CD14-positive monocyte (primary cell): ENCODE measurements at regions not wholly inside any gene's neighbourhood (a gene's known extent, or its start where the extent isn't known, plus 50 kb on each side); places are given as distances from the start of the nearest gene placed in this dataset.

ENCODE experiments used
- DNase-seq, 3 donors: peaks; one replicate each; pipeline ENCODE4 v3.0.0-alpha.2; 2011 to 2022
- H2AFZ ChIP-seq: 2 replicates; pipeline ENCODE4 v1.6.0; 2012; ENCODE audit warnings: mild to moderate bottlenecking, low read depth, low read length, inconsistent platforms; ENCODE audit not compliant: insufficient read depth, poor library complexity, severe bottlenecking
- H3K27ac ChIP-seq, 2 donors: 1 replicate in 1 of 2; 2 replicates in 1 of 2; pipeline ENCODE4 v1.5.1; 2012 to 2013; ENCODE audit warnings: low read length in 2 of 2, control low read depth in 1 of 2, inconsistent platforms in 1 of 2, low read depth in 1 of 2, mild to moderate bottlenecking in 1 of 2
- H3K27me3 ChIP-seq, 2 donors: one replicate each; pipeline versions ENCODE4 v1.6.0 to v1.6.1; 2011 to 2013; ENCODE audit warnings: low read length in 2 of 2; ENCODE audit not compliant: control insufficient read depth in 2 of 2, insufficient read depth in 2 of 2
- H3K36me3 ChIP-seq, 2 donors: replicated peaks in 1 of 2; 1 replicate in 1 of 2; 2 replicates in 1 of 2; pipeline versions ENCODE4 v1.5.1 to v1.6.1; 2012 to 2013; ENCODE audit warnings: low read length in 2 of 2, control low read depth in 1 of 2, inconsistent platforms in 1 of 2, mild to moderate bottlenecking in 1 of 2; ENCODE audit not compliant: insufficient read depth in 2 of 2, control insufficient read depth in 1 of 2
- H3K4me1 ChIP-seq, 2 donors: 1 replicate in 1 of 2; 2 replicates in 1 of 2; pipeline versions ENCODE4 v1.5.1 to v1.6.1; 2012 to 2013; ENCODE audit warnings: low read length in 2 of 2, control low read depth in 1 of 2, inconsistent platforms in 1 of 2, mild to moderate bottlenecking in 1 of 2, moderate library complexity in 1 of 2; ENCODE audit not compliant: insufficient read depth in 2 of 2, control insufficient read depth in 1 of 2
- H3K4me2 ChIP-seq: replicated peaks from 2 replicates; pipeline ENCODE3; 2012; ENCODE audit warnings: low read length, moderate library complexity, mild to moderate bottlenecking; ENCODE audit not compliant: poor library complexity, severe bottlenecking; ENCODE audit errors: extremely low read depth
- H3K4me3 ChIP-seq, 3 experiments: fragments of 200-600 bp in 1 of 3; sonication (generic) in 1 of 3; replicated peaks in 1 of 3; 1 replicate in 2 of 3; 2 replicates in 1 of 3; pipeline ENCODE4 v1.5.1; 2011 to 2013; ENCODE audit warnings: low read length in 3 of 3, mild to moderate bottlenecking in 3 of 3, control low read depth in 2 of 3, low read depth in 2 of 3, inconsistent platforms in 1 of 3, moderate library complexity in 1 of 3
- H3K79me2 ChIP-seq: 2 replicates; pipeline ENCODE4 v1.6.0; 2012; ENCODE audit warnings: mild to moderate bottlenecking, control low read depth, inconsistent platforms, low read length, moderate library complexity; ENCODE audit not compliant: insufficient read depth
- H3K9ac ChIP-seq: 2 replicates; pipeline ENCODE4 v1.6.0; 2017; ENCODE audit warnings: low read length, mild to moderate bottlenecking; ENCODE audit not compliant: insufficient read depth, poor library complexity, severe bottlenecking
- H3K9me3 ChIP-seq, 2 donors: replicated peaks in 1 of 2; 1 replicate in 1 of 2; 2 replicates in 1 of 2; pipeline versions ENCODE4 v1.5.1 to v1.6.1; 2012 to 2013; ENCODE audit warnings: low read length in 2 of 2, control low read depth in 1 of 2; ENCODE audit not compliant: control insufficient read depth in 1 of 2, insufficient read depth in 1 of 2
- H4K20me1 ChIP-seq: 2 replicates; pipeline ENCODE4 v1.6.0; 2012; ENCODE audit warnings: mild to moderate bottlenecking, low read length, control low read depth, moderate library complexity; ENCODE audit not compliant: insufficient read depth
- H3K27ac Mint-ChIP-seq, 7 donors: one replicate each; pipeline ENCODE4 v1.8.0; 2020; ENCODE audit warnings: mild to moderate bottlenecking in 7 of 7, mixed read lengths in 7 of 7, moderate library complexity in 6 of 7, inconsistent platforms in 2 of 7
- H3K27me3 Mint-ChIP-seq, 3 donors: one replicate each; pipeline ENCODE4 v1.8.0; 2021 to 2022; ENCODE audit warnings: low read depth in 3 of 3, mild to moderate bottlenecking in 3 of 3, mixed read lengths in 3 of 3, moderate library complexity in 3 of 3, inconsistent platforms in 1 of 3
- H3K36me3 Mint-ChIP-seq, 2 donors: one replicate each; pipeline ENCODE4 v1.8.0; 2020; ENCODE audit warnings: mixed read lengths in 2 of 2, inconsistent platforms in 1 of 2, mild to moderate bottlenecking in 1 of 2
- H3K4me1 Mint-ChIP-seq: one replicate; pipeline ENCODE4 v1.8.0; 2020; ENCODE audit warnings: mild to moderate bottlenecking, mixed read lengths
- H3K4me3 Mint-ChIP-seq, 2 donors: one replicate each; pipeline ENCODE4 v1.8.0; 2020; ENCODE audit warnings: mild to moderate bottlenecking in 2 of 2, mixed read lengths in 2 of 2, moderate library complexity in 1 of 2
- H3K9me3 Mint-ChIP-seq, 7 donors: one replicate each; pipeline ENCODE4 v1.8.0; 2020 to 2022; ENCODE audit warnings: mixed read lengths in 7 of 7, mild to moderate bottlenecking in 6 of 7, moderate library complexity in 6 of 7, inconsistent platforms in 2 of 7
- CTCF ChIP-seq: fragments of 200-600 bp; IDR thresholded peaks from one replicate; pipeline ENCODE4 v1.8.0; 2022; ENCODE audit warnings: antibody characterized with exemption, mild to moderate bottlenecking
- WGBS: methylation state at CpG from one replicate; pipeline ENCODE4 v1.1.5; 2013; ENCODE audit warnings: missing lambda C conversion rate; ENCODE audit not compliant: insufficient coverage; 5-methylcytosine and 5-hydroxymethylcytosine counted together
- intact Hi-C, 2 donors: fragments of 100-400 bp; cut with micrococcal nuclease; formaldehyde crosslinking; loops; one replicate each; pipeline versions ENCODE4 v1.15.0 to v1.15.1; 2023

GRCh38 chr11:105273660-105274280, 134.2 kb upstream of the CARD18 start:
- Mint-ChIP-seq H3K27ac (no peak overlapping the region), H3K4me3 (no peak overlapping the region), H3K9me3 (peaks cover 0 to 5% (median 3%) of the 10 kb centered on the region in 7 donors), H3K4me1 (no peaks in the 10 kb centered on the region), H3K36me3 (no peaks in the 10 kb centered on the region), H3K27me3 (peaks cover 0 to 3% (median 1%) of the 10 kb centered on the region in 3 donors)
- TF ChIP-seq CTCF = no peak
- H3K27ac ChIP-seq = no peak overlapping the region
- no peaks in the 10 kb centered on the region for H3K27me3 ChIP-seq
- no peaks in the 10 kb centered on the region for H3K4me1 ChIP-seq
- no peak overlapping the region for H3K4me3 ChIP-seq
- no peak overlapping the region for H2AFZ ChIP-seq
- DNase-seq = no peak
- no peaks in the 10 kb centered on the region for H4K20me1 ChIP-seq
- no peaks in the 10 kb centered on the region for H3K36me3 ChIP-seq
- H3K9ac ChIP-seq = no peak overlapping the region
- no peaks in the 10 kb centered on the region for H3K79me2 ChIP-seq
- no peaks in the 10 kb centered on the region for H3K9me3 ChIP-seq
- H3K4me2 ChIP-seq = no peak overlapping the region
- WGBS = no CpG with 5 or more reads among the region's 1 CpG
- intact Hi-C loops = no loop called here

- no peak for TF ChIP-seq CTCF
- no peaks in the 10 kb centered on the region for H3K36me3 Mint-ChIP-seq
- intact Hi-C loops = no loop called here
These were observed 130.3 kb upstream of the CARD18 start for GRCh38 chr11:105269862-105270261.

More at GRCh38 chr11:105269862-105270261, 130.3 kb upstream of the CARD18 start:
- H3K9ac ChIP-seq = no peak overlapping the region
- no peaks in the 10 kb centered on the region for H3K79me2 ChIP-seq
- no peak overlapping the region for H3K27ac Mint-ChIP-seq
- H4K20me1 ChIP-seq = no peaks in the 10 kb centered on the region
- no peak overlapping the region for H3K4me3 ChIP-seq
- H3K9me3 Mint-ChIP-seq = peaks cover 0 to 5% (median 2%) of the 10 kb centered on the region in 7 donors
- H3K4me2 ChIP-seq = no peak overlapping the region
- no peaks in the 10 kb centered on the region for H3K4me1 ChIP-seq
- H3K9me3 ChIP-seq = no peaks in the 10 kb centered on the region
- DNase-seq = no peak
- no peak overlapping the region for H3K4me3 Mint-ChIP-seq
- no peaks in the 10 kb centered on the region for H3K4me1 Mint-ChIP-seq
- H2AFZ ChIP-seq = no peak overlapping the region
- H3K27ac ChIP-seq = no peak overlapping the region
- no peaks in the 10 kb centered on the region for H3K27me3 Mint-ChIP-seq
- no peaks in the 10 kb centered on the region for H3K27me3 ChIP-seq
- no peaks in the 10 kb centered on the region for H3K36me3 ChIP-seq
